ENCODE measurements at regions not wholly inside any gene's neighbourhood (a gene's known extent, or its start where the extent isn't known, plus 50 kb on each side); places are given as distances from the start of the nearest gene placed in this dataset.

GRCh38 chr10:71131096-71131495 is 81.3 kb upstream of the UNC5B start:
- FAIRE-seq = no peak
- DNase-seq (ENCODE audit: extremely low spot score, insufficient read length, low read depth) = no peak

DNA sequence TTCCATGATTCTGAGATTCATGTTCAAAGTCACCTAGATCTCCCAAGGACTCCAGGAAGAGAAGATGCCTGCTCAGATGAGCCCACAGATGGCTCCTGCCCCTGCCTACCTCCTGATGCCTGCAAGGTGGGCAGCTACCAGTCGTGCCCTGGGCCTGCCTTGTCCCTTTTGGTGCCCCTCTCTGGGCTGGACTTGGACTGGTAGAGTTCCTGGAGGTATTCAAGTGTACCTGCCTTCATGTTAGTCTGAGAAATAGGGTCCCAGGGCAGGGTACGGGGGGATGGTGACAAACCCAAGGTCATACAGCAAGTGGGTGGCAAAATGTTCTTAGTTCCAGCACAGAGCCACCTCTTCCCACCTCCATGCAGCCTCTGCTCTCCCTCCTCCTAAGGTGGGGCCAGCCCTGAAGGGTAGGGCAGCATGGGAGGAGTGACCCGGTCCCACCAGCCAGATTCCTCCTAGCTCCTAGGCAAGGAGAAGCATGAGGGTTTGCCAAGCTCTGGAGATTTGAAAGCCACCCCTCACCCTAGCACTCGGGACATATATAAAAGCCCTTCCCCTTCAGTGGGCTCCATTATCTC is 80.8 kb upstream of the UNC5B start:
- DNase-seq (ENCODE audit: extremely low spot score, insufficient read length, low read depth) = no peak

GRCh38 chr10:71132321-71132810 is 80.0 kb upstream of the UNC5B start:
- no peak for FAIRE-seq
- no peak for DNase-seq (ENCODE audit: extremely low spot score, insufficient read length, low read depth)

More for the DNA sequence above, 80.8 kb upstream of the UNC5B start:
- FAIRE-seq = no peak

DNA sequence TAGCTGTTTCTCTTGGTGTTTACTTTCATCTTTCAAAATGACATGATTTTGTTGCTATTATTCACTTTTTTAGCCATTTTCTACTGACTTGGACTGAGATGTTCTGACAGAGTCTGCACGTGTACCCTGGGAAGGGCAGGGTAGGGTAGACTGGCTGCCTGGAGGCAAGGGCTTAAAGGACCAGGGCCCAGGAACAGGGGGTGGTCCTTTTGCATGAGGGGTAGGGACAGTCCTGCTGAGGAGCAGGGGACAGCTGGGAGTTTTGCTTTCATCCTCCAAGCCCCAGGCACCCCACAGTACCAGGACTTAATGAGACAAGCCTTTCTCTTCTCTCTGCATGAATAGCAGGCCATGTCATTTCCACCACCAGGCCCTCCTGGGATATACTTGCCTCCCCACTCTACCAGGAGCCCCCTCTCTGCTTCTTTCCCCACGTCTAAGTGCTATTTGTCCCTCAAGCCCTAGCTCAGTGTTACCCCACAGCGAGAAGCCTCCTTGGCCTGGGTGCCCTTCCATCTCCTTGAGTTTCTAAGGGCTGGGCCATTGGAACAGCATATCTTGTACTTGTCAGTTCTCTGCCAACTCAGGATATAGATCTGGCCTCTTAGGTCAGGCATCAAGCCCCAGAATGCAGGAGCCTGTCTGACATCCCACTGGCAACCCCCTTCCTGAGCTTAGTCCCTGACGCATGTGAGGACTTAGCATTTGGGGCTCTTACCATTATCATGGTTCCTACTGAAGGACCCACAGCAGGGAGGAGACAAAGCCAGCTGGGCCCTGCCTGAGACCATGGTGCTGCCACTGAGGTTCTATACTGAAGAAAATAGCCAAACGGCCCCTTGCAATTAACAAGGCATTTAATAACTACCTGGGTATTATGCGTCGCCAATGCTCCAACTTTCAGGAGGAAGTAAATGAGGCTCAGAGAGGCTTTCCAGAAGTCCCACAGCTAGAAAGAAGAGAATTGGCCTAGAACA is 78.4 kb upstream of the UNC5B start:
- DNase-seq (ENCODE audit: extremely low spot score, insufficient read length, low read depth) (no peak), FAIRE-seq (no peak)

- DNase-seq (ENCODE audit: extremely low spot score, insufficient read length, low read depth) (no peak), FAIRE-seq (no peak)
Measured at GRCh38 chr10:71134732-71135211, 77.6 kb upstream of the UNC5B start.

GRCh38 chr10:71135236-71135635 is 77.1 kb upstream of the UNC5B start:
- FAIRE-seq (no peak), DNase-seq (ENCODE audit: extremely low spot score, insufficient read length, low read depth) (no peak)

GRCh38 chr10:71136036-71136721 is 76.2 kb upstream of the UNC5B start:
- no peak for FAIRE-seq
- DNase-seq (ENCODE audit: extremely low spot score, insufficient read length, low read depth) = no peak

- no peak for FAIRE-seq
- DNase-seq (ENCODE audit: extremely low spot score, insufficient read length, low read depth) = no peak
Measured at GRCh38 chr10:71137701-71138100, 74.7 kb upstream of the UNC5B start.

GRCh38 chr10:71138166-71138830 is 74.1 kb upstream of the UNC5B start:
- FAIRE-seq (no peak), DNase-seq (ENCODE audit: extremely low spot score, insufficient read length, low read depth) (no peak)

DNA sequence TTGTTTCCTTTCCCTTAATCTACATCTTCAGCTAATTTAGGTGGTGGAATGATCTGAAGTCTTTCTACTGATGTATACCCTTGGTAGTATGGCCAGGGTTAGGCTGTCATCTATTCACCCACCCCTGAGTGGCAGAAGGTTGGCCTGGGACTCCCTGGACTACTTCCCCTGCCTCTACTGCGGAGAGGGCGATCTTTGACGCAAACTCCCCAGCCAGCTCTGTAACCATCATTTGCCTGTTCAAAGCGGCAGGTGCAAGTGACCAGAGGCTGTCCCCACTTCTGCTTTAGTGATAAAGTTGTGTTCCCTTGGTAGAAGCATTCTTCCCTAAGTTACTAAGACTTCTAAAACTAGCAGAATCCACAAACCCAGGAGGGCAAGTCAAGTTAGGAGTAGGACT is 70.8 kb upstream of the UNC5B start:
- DNase-seq (ENCODE audit: extremely low spot score, insufficient read length, low read depth) (no peak), FAIRE-seq (no peak)

DNA sequence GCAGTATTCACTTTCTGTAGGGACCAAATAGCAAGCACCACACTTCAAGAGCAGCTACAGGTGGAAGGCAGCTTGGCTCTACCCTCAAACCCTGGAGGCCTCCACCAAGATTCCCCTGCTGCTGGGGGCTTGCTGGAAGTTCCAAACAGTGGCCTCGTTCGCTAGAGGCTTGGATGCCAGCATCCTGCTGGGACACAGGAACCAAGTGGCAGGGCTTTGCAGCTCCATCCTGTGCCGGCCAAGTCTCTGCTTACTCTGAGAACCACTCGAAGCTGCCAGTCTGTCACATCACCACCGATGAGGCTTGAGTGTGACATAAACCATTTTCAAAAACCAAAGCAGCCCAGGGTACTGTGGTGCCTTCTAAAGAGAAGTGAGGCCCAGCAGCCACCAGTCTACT is 69.2 kb upstream of the UNC5B start:
- no peak for FAIRE-seq
- DNase-seq (ENCODE audit: extremely low spot score, insufficient read length, low read depth) = no peak

GRCh38 chr10:71143610-71144009 is 68.8 kb upstream of the UNC5B start:
- DNase-seq (ENCODE audit: extremely low spot score, insufficient read length, low read depth) = no peak
- FAIRE-seq = no peak

DNA sequence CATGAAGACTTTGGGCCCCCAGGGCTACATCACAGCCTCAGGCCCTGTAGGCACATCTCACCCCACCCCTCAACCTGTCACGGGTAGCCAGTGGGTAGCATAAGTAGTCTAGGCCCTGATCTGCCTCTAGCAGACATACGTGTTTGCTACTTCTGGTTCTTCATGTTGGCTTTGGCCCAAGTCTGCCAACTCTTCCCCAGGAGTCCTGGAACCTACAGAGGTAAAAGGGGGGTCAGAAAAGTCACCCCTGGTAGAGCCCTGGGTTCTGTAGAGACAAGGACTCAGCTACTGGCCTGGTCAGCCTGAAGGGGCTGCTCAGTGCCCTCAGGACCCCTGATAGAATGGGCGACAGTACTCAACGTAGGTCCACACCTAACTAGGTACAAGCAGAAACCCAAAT is 67.5 kb upstream of the UNC5B start:
- FAIRE-seq (no peak), DNase-seq (ENCODE audit: extremely low spot score, insufficient read length, low read depth) (no peak)

DNA sequence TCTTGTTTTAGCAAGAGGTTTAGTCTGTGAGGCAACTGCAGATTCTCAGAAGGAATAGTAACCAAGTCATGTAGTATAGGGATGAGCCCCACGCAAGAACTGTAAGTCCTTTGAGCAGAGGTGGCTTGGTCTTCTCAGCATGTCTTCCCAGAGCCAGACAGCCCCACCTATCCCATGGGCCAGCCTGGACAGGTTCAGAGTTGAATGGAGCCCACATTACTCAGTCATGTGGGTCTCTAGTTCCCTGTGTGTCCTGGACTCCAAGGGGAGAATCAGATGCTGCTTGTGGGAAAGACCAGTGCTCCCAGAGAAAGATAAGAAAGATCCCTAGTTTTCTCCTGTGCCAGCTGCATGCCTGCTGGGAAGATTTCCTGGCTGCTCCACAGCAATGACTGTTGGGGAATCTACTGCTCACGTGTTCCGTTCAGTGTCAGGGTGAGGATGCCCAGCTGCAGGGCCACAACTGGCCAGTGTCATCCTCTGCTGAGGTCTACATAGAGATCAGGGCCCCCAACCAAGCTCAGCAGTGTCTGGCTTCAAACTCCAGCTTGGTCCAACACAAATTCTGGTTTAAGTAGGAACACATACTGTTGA is 66.9 kb upstream of the UNC5B start:
- no peak for FAIRE-seq
- no peak for DNase-seq (ENCODE audit: extremely low spot score, insufficient read length, low read depth)

- DNase-seq (ENCODE audit: extremely low spot score, insufficient read length, low read depth) (no peak), FAIRE-seq (no peak)
Measured at GRCh38 chr10:71150796-71151195, 61.6 kb upstream of the UNC5B start.

GRCh38 chr10:71152043-71152442 is 60.3 kb upstream of the UNC5B start:
- DNase-seq (ENCODE audit: extremely low spot score, insufficient read length, low read depth) (no peak), FAIRE-seq (no peak)

DNA sequence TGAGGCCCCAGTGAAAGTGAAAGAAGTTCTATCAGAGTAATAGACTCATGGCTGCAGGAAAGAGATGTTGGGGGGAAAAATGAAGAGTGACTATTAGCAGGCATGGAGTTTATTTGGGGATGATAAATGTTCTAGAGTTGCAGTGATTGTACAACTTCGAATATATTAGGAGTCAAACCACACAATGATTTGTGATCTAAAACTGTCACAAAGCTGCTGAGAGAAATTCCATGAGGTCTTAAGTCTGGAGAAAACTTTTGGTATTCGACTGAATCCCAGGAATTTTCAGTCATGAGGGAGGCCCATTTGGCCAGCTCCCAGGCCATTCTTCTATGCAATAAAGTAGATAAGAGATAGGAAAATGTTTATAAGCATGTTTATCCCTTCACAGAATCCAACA is 55.9 kb upstream of the UNC5B start:
- DNase-seq (ENCODE audit: extremely low spot score, insufficient read length, low read depth) (no peak), FAIRE-seq (no peak)

DNA sequence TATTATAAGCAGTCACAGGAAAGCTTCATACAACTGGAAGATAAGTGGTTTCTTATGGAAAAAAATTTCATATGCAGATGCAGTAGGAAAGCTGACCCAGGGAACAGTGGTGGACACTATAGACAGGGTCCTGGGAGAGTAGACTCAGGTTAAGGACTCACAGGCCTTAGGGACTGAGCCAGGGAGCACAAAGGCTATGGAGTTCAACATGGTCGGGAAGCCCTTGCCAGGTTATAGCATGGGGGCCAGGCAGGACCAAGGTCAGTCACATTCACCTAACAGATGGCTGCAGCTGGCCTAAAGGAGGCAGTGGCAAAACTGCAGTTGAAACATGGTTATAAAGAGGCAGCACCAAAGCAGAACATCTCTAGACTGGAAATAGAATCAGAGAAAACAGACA is 54.9 kb upstream of the UNC5B start:
- DNase-seq (ENCODE audit: extremely low spot score, insufficient read length, low read depth) (no peak), FAIRE-seq (no peak)

GRCh38 chr10:71158251-71158650 is 54.1 kb upstream of the UNC5B start:
- no peak for FAIRE-seq
- no peak for DNase-seq (ENCODE audit: extremely low spot score, insufficient read length, low read depth)

DNA sequence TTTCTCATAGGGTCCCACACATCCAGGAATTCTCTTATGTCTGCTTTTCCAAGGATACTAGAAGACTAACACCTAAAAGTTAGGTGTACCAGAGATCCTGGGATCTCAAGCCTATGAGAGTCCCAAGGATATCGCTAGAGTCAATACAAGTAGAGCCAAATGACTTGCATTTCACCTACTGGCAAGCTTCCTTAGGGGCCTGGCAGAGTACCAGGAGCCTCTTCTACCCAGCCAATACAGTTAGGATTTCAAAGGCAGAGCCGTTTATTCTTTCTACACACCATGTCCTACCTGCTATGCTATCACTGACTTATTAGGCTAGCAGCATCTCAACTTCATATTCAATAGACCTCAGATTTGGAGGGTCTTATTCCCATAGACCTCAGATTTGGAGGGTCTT is 53.5 kb upstream of the UNC5B start:
- FAIRE-seq (no peak), DNase-seq (ENCODE audit: extremely low spot score, insufficient read length, low read depth) (no peak)
